SIG-M5 treated with dmso at 0.1 percent for 504 hours (cell line): ENCODE measurements at regions not wholly inside any gene's neighbourhood (a gene's known extent, or its start where the extent isn't known, plus 50 kb on each side); places are given as distances from the start of the nearest gene placed in this dataset.

Experiments used
- DNase-seq: peaks from one replicate; lab custom pipeline; 2025; ENCODE audit not compliant: unreplicated experiment; lab: John Stamatoyannopoulos, UW

GRCh38 chr9:109729513-109729912, 50.5 kb upstream of the PALM2AKAP2 start:
- no peak for DNase-seq
